Memory B cell (primary cell): ENCODE measurements at regions not wholly inside any gene's neighbourhood (a gene's known extent, or its start where the extent isn't known, plus 50 kb on each side); places are given as distances from the start of the nearest gene placed in this dataset.

ENCODE experiments used
- ATAC-seq: fragments of 150-1000 bp; cut with Tn5 transposase; 2 replicates; pipeline ENCODE4 v1.10.0; 2021; ENCODE audit warnings: low read depth, mild to moderate bottlenecking, moderate library complexity
- DNase-seq, 2 donors: peaks; one replicate each; pipeline ENCODE4 v3.0.0; 2022; ENCODE audit warnings: low spot score in 2 of 2
- H3K27ac Mint-ChIP-seq: one replicate; pipeline ENCODE4 v1.8.0; 2022; ENCODE audit warnings: mild to moderate bottlenecking, moderate library complexity, mixed read lengths
- H3K27me3 Mint-ChIP-seq: one replicate; pipeline ENCODE4 v1.8.0; 2022; ENCODE audit warnings: mixed read lengths
- H3K36me3 Mint-ChIP-seq: one replicate; pipeline ENCODE4 v1.8.0; 2022; ENCODE audit warnings: mild to moderate bottlenecking, mixed read lengths
- H3K4me1 Mint-ChIP-seq: one replicate; pipeline ENCODE4 v1.8.0; 2022; ENCODE audit warnings: mixed read lengths
- H3K4me3 Mint-ChIP-seq: one replicate; pipeline ENCODE4 v1.8.0; 2022; ENCODE audit warnings: mild to moderate bottlenecking, moderate library complexity, mixed read lengths
- H3K9me3 Mint-ChIP-seq: one replicate; pipeline ENCODE4 v1.8.0; 2022; ENCODE audit warnings: mixed read lengths

DNA sequence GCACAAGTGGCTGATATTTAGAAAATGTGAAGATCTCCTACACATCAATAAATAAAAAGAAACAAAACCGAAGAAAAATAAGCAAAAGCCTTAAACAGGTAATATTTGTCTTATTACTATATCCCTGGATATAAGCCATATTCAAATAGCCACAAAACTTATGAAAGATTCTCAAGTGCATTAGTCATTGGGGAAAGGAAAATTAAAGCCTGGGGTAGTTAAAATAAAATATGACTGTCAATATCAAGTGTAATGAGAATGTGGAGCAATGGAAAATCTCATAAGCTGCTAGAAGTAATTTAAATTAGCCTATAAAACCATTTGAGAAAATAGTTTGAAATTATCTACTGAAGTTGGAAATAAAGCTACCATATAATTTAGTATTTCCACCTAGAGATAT, 399.9 kb downstream of the GASK1B start:
- ATAC-seq = no peak
- Mint-ChIP-seq H3K36me3 (no peaks in the 10 kb centered on the region), H3K27me3 (no peaks in the 10 kb centered on the region), H3K27ac (no peak overlapping the region), H3K4me1 (no peaks in the 10 kb centered on the region), H3K4me3 (no peak overlapping the region), H3K9me3 (peaks cover under 1% of the 10 kb centered on the region)
- DNase-seq = no peak

DNA sequence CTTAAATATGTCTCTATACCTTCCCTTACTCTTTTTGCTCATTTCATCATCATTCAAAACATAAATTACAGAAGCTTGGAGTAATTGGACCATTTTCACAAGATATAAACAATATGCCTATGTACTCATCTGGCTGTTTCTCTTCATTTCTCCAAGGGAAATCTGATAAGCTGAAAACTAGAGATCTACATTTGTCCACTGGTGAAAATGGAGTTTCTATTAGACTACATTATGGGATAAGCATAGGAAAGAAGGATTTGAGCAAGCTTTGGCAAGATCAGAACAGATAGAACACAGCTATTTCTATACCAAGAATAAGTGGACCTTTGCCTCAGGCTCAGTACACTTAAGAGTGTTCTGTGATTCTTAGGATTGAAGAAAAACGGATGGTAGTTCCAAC, 404.4 kb downstream of the GASK1B start:
- DNase-seq (no peak), ATAC-seq (no peak)
- Mint-ChIP-seq H3K4me1 (no peaks in the 10 kb centered on the region), H3K27me3 (no peaks in the 10 kb centered on the region), H3K36me3 (no peaks in the 10 kb centered on the region), H3K9me3 (no peaks in the 10 kb centered on the region), H3K4me3 (no peak overlapping the region), H3K27ac (no peak overlapping the region)

GRCh38 chr4:157763490-157763889, 409.3 kb downstream of the GASK1B start:
- Mint-ChIP-seq H3K36me3 (no peaks in the 10 kb centered on the region), H3K27ac (no peak overlapping the region), H3K9me3 (peaks cover 1% of the 10 kb centered on the region), H3K4me1 (no peaks in the 10 kb centered on the region), H3K27me3 (peaks cover 1% of the 10 kb centered on the region), H3K4me3 (no peak overlapping the region)
- ATAC-seq (no peak), DNase-seq (no peak)

DNA sequence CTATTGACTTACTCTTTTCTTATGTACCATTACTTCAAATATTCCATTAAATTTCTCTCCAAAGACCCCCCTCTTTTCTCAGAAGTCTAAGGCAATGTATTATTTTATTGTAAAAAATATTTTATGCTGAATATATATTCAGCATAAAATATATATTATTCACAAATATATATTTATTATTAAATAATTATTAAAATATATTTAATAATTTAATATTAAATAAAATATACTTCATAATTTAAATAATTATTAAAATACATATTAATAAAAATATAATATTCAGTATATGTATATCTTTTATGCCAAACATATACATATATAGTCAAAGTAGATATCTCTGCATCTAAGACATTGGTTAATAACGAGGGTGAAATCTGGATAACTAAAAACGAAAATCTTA, 418.4 kb downstream of the GASK1B start:
- no peaks in the 10 kb centered on the region for H3K4me1 Mint-ChIP-seq
- ATAC-seq = no peak
- H3K36me3 Mint-ChIP-seq = no peaks in the 10 kb centered on the region

DNA sequence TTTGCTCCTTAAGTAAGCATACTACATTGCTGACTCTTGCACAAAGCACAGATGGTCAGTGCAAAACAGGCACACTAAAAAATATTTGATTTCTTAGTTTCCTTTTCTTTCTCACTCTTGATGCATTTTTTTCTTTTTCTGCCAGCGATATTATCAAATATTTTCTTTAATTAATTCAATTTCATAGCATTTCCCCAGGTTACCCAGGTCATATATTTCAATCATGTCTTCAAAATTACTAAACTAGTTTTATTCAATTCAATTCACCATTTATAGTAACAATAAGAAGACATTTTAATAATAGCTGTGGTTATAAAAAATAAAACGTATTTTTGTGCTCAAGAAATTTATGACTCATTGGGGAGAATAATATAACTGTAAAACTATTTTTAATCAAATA, 421.2 kb downstream of the GASK1B start:
- Mint-ChIP-seq H3K4me1 (no peaks in the 10 kb centered on the region), H3K4me3 (no peak overlapping the region), H3K27ac (no peak overlapping the region), H3K9me3 (peaks cover 3% of the 10 kb centered on the region), H3K36me3 (no peaks in the 10 kb centered on the region), H3K27me3 (no peaks in the 10 kb centered on the region)
- ATAC-seq = no peak
- no peak for DNase-seq

More for the DNA sequence above, 418.4 kb downstream of the GASK1B start:
- Mint-ChIP-seq H3K27ac (no peak overlapping the region), H3K9me3 (peaks cover 6% of the 10 kb centered on the region), H3K4me3 (no peak overlapping the region), H3K27me3 (no peaks in the 10 kb centered on the region)
- DNase-seq = no peak

- H3K36me3 Mint-ChIP-seq = no peaks in the 10 kb centered on the region
- H3K9me3 Mint-ChIP-seq = peaks cover 4% of the 10 kb centered on the region
- ATAC-seq (no peak), DNase-seq (no peak)
- no peaks in the 10 kb centered on the region for H3K27me3 Mint-ChIP-seq
- no peaks in the 10 kb centered on the region for H3K4me1 Mint-ChIP-seq
- no peak overlapping the region for H3K27ac Mint-ChIP-seq
- H3K4me3 Mint-ChIP-seq = no peak overlapping the region
Measured at GRCh38 chr4:157741642-157742041, 431.2 kb downstream of the GASK1B start.

DNA sequence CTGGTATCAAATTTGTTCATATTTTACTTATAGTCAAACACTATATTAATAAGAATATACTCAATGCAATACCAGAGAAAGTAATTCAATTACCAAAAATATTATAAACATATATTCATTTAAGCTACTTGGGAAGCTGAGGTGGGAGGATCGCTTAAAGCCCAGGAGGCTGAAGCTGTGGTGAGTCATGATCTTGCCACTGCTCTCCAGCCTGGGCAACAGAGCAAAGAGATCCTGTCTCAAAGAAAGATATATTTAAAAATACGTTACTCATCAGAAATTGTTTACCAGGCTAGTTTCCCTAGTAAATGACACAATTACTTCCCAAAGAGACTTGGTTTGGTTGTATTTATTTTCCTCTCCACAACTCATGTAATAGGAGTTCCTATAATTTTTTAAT, 433.6 kb downstream of the GASK1B start:
- H3K9me3 Mint-ChIP-seq = peaks cover 2% of the 10 kb centered on the region
- no peaks in the 10 kb centered on the region for H3K4me1 Mint-ChIP-seq
- no peak overlapping the region for H3K4me3 Mint-ChIP-seq
- DNase-seq (no peak), ATAC-seq (no peak)
- no peak overlapping the region for H3K27ac Mint-ChIP-seq
- no peaks in the 10 kb centered on the region for H3K27me3 Mint-ChIP-seq
- no peaks in the 10 kb centered on the region for H3K36me3 Mint-ChIP-seq

DNA sequence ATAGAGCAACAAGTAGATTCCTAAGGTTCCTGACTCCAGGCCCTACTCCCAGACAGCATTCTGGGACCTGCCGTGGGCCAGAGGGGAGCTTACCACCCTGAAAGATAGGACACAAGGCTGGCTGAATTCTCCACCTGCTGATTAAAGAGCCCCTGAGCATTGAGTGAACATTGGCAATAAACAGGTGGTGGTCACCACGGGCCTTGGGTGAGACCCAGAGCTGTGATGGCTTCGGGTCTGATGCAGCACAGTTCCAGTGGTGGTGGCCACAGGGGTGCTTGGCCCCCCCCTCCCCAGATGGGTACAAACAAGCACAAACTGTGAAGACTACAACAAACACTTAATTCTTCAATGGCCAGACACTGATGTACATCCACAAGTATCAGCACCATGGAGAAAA, 444.6 kb downstream of the GASK1B start:
- ATAC-seq (no peak), DNase-seq (no peak)
- H3K27ac Mint-ChIP-seq = no peak overlapping the region
- no peaks in the 10 kb centered on the region for H3K4me1 Mint-ChIP-seq
- no peaks in the 10 kb centered on the region for H3K36me3 Mint-ChIP-seq
- peaks cover 11% of the 10 kb centered on the region for H3K9me3 Mint-ChIP-seq
- H3K27me3 Mint-ChIP-seq = no peaks in the 10 kb centered on the region
- H3K4me3 Mint-ChIP-seq = no peak overlapping the region

- Mint-ChIP-seq H3K27ac (no peak overlapping the region), H3K9me3 (peaks cover 11% of the 10 kb centered on the region), H3K27me3 (no peaks in the 10 kb centered on the region), H3K36me3 (no peaks in the 10 kb centered on the region), H3K4me1 (no peaks in the 10 kb centered on the region), H3K4me3 (no peak overlapping the region)
- DNase-seq = no peak
- no peak for ATAC-seq
Measured at GRCh38 chr4:157727163-157727562, 445.7 kb downstream of the GASK1B start.

DNA sequence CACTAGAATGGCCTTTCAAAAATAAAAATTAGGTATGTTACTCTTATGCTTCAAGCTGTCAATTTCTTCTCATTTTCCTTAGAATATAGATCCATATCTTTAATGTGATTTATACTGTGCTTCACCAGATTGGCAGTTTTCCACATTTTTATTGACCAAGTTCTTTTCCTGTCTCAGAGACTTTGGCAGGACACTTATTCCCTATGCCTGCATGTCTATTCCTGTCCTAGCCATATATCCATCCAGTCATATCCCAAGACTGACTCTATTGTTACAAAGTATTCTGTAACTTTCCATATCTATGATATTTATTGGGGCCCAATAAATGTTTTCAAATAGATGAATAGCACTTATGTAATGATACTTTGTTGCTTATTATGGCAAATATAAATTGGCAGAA, 450.7 kb downstream of the GASK1B start:
- DNase-seq = no peak
- H3K36me3 Mint-ChIP-seq = no peaks in the 10 kb centered on the region
- no peak overlapping the region for H3K27ac Mint-ChIP-seq
- no peaks in the 10 kb centered on the region for H3K27me3 Mint-ChIP-seq
- ATAC-seq = no peak
- peaks cover 9% of the 10 kb centered on the region for H3K9me3 Mint-ChIP-seq
- H3K4me1 Mint-ChIP-seq = no peaks in the 10 kb centered on the region
- no peak overlapping the region for H3K4me3 Mint-ChIP-seq

GRCh38 chr4:157713342-157713741, 459.5 kb downstream of the GASK1B start:
- Mint-ChIP-seq H3K4me1 (no peaks in the 10 kb centered on the region), H3K27me3 (no peaks in the 10 kb centered on the region), H3K36me3 (no peaks in the 10 kb centered on the region), H3K4me3 (no peak overlapping the region), H3K27ac (no peak overlapping the region), H3K9me3 (peaks cover 5% of the 10 kb centered on the region)
- DNase-seq = no peak
- no peak for ATAC-seq

DNA sequence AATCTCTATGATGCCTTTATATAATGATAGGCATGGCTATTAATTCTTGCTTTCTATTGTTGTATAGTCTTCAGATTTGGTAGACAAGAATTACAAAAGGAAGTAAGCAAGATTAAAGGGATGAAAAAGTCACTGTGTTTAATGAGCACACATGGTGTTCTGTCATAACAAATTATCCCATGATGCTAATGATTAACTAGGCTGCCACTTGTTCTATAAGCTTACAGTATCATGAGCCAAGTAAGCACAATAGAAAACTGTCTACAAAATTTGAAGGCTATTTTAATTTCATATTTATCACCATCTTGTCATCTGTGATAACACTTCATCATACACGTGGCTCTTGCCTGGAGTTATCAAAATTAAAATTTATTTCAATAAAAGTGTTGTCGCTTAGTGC, 466.7 kb downstream of the GASK1B start:
- Mint-ChIP-seq H3K27ac (no peak overlapping the region), H3K4me1 (no peaks in the 10 kb centered on the region), H3K36me3 (no peaks in the 10 kb centered on the region), H3K27me3 (no peaks in the 10 kb centered on the region), H3K4me3 (no peak overlapping the region), H3K9me3 (peaks cover under 1% of the 10 kb centered on the region)
- DNase-seq = no peak
- no peak for ATAC-seq

GRCh38 chr4:157702831-157703230, 470.0 kb downstream of the GASK1B start:
- Mint-ChIP-seq H3K27ac (no peak overlapping the region), H3K4me1 (no peaks in the 10 kb centered on the region), H3K27me3 (no peaks in the 10 kb centered on the region), H3K9me3 (peaks cover 3% of the 10 kb centered on the region), H3K36me3 (no peaks in the 10 kb centered on the region), H3K4me3 (no peak overlapping the region)
- no peak for DNase-seq
- no peak for ATAC-seq

DNA sequence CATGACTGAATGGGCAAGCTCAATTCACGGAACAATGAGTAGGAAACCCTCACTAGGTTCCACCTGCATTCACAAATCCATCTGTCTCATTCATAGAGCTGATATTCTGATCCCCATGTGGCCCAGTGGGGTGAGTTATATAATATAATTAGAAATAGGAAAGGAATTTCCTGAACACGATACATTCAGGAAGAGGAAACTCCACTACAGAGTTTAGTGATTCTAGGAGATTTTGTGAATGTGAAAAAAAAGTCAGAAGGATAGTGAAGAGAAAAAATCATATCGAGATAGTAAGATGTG, 471.2 kb downstream of the GASK1B start:
- Mint-ChIP-seq H3K27ac (no peak overlapping the region), H3K36me3 (no peaks in the 10 kb centered on the region), H3K4me1 (no peaks in the 10 kb centered on the region), H3K27me3 (no peaks in the 10 kb centered on the region), H3K4me3 (no peak overlapping the region), H3K9me3 (peaks cover 3% of the 10 kb centered on the region)
- DNase-seq (no peak), ATAC-seq (no peak)

GRCh38 chr4:157700898-157701694, 471.7 kb downstream of the GASK1B start:
- Mint-ChIP-seq H3K27ac (no peak overlapping the region), H3K36me3 (no peaks in the 10 kb centered on the region), H3K4me3 (no peak overlapping the region), H3K27me3 (no peaks in the 10 kb centered on the region), H3K9me3 (peaks cover 3% of the 10 kb centered on the region), H3K4me1 (no peaks in the 10 kb centered on the region)
- DNase-seq (no peak), ATAC-seq (no peak)
